ENCODE measurements at regions not wholly inside any gene's neighbourhood (a gene's known extent, or its start where the extent isn't known, plus 50 kb on each side); places are given as distances from the start of the nearest gene placed in this dataset.

DNA sequence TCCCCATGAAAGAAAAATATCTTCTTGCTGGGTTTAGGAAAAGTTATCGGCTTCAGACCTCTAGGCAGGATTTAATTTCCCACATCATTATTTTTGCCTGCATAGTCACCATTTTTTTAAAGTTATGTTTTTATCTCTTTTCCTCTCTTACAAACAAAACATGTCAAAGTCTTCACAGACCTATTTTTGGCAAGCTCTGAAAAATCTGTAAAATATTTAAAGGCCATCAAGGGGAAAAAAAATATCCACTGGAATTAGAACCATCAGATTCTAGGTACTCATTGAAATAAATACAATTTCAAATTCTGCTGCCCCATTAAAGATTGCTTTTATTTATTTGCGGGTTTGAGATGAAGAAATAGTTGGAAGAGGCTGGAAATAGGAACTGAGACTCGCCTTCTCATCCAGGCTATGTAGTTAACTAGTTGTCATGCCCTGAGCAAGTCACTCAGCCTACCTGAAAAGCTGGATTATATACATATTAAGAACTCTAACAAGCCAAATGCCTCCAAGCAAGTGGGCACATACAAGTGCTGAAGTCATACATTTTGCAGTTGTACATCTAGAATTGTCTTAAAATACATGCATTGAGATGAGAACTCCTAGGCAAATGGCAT lies 101.7 kb upstream of the SASH1 start:
- no peaks in the 10 kb centered on the region for H3K4me1 ChIP-seq (ENCODE audit: control insufficient read depth in 2 of 2, insufficient read depth in 2 of 2, low read length in 2 of 2)
- H3K27me3 ChIP-seq (ENCODE audit: control insufficient read depth in 2 of 2, insufficient read depth in 2 of 2, low read length in 2 of 2): no peaks in the 10 kb centered on the region
- H3K36me3 ChIP-seq (ENCODE audit: control insufficient read depth in 2 of 2, insufficient read depth in 2 of 2, low read length in 2 of 2): no peaks in the 10 kb centered on the region
- H3K9ac ChIP-seq (ENCODE audit: low read depth in 1 of 2, low read length in 2 of 2): no peak overlapping the region
- no peaks in the 10 kb centered on the region for H3K9me3 ChIP-seq (ENCODE audit: control insufficient read depth in 2 of 2, low read length in 2 of 2)
- no peak overlapping the region for H3K4me3 ChIP-seq (ENCODE audit: low read length in 2 of 2)
- H3K27ac ChIP-seq (ENCODE audit: low read depth in 2 of 2, low read length in 2 of 2): peak overlapping the region in 1 of 2 donors; percentile 7

DNA sequence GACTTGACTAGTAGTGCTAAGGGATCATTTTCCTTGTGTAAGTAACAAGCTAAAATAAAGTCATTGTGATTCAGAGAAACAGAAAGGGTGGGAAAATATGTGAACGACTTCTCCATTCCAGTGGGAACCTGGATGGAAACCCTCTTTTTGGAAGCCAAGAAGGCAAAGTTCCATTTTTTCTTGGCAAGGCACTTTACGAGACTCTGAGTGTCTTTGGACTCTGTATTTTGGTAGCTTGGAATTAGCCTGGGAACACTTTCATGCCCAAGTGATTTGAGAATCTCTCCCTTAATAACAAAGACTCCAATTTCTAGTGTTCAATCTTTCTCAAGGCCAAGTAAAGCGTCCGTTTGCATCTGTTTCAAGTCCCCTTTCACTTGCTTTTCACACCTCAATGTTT lies 100.5 kb upstream of the SASH1 start:
- Histone ChIP-seq H3K4me3 (ENCODE audit: low read length in 2 of 2) (no peak overlapping the region), H3K27ac (ENCODE audit: low read depth in 2 of 2, low read length in 2 of 2) (no peak overlapping the region)

DNA sequence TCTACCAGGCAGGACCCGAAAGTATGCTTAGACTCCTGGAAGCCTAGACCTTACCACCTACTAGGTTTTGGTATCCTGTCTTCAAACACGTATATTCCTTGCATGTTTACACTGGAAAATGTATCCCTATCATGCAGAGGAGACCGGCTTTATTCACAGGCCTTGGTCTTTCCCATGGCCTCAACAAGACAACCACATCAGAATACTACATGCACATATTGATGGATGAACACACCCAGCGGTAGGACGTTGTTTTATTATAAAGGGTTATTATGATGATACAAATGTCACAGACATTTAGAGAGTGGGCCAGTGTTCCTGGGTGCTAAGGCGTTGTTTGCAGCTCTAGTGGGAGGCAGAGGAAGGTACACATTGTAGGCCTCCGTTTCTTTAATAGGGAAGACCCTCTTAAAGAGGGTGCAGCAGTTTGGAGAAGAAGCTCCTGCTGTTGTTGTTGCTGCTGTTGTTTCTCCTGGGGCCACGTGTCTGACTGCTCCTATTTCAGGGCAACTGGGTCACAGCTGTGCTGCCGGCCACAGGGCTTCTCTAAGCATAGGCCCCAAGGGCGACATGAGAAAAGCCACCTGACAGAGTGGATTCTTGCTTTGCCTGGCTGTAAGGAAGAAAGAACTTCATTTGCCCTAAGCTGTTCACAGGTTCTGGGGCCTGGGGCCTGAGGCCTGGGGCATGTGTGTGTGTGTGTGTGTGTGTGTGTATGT lies 98.3 kb upstream of the SASH1 start:
- H3K36me3 ChIP-seq (ENCODE audit: control insufficient read depth in 2 of 2, insufficient read depth in 2 of 2, low read length in 2 of 2): no peaks in the 10 kb centered on the region
- no peak overlapping the region for H3K9ac ChIP-seq (ENCODE audit: low read depth in 1 of 2, low read length in 2 of 2)
- no peak overlapping the region for H3K27ac ChIP-seq (ENCODE audit: low read depth in 2 of 2, low read length in 2 of 2)
- no peaks in the 10 kb centered on the region for H3K27me3 ChIP-seq (ENCODE audit: control insufficient read depth in 2 of 2, insufficient read depth in 2 of 2, low read length in 2 of 2)
- no peak overlapping the region for H3K4me3 ChIP-seq (ENCODE audit: low read length in 2 of 2)
- H3K9me3 ChIP-seq (ENCODE audit: control insufficient read depth in 2 of 2, low read length in 2 of 2): no peaks in the 10 kb centered on the region
- H3K4me1 ChIP-seq (ENCODE audit: control insufficient read depth in 2 of 2, insufficient read depth in 2 of 2, low read length in 2 of 2): no peaks in the 10 kb centered on the region

More for the DNA sequence above, 100.5 kb upstream of the SASH1 start:
- no peaks in the 10 kb centered on the region for H3K27me3 ChIP-seq (ENCODE audit: control insufficient read depth in 2 of 2, insufficient read depth in 2 of 2, low read length in 2 of 2)
- no peaks in the 10 kb centered on the region for H3K4me1 ChIP-seq (ENCODE audit: control insufficient read depth in 2 of 2, insufficient read depth in 2 of 2, low read length in 2 of 2)
- no peaks in the 10 kb centered on the region for H3K36me3 ChIP-seq (ENCODE audit: control insufficient read depth in 2 of 2, insufficient read depth in 2 of 2, low read length in 2 of 2)
- H3K9me3 ChIP-seq (ENCODE audit: control insufficient read depth in 2 of 2, low read length in 2 of 2): no peaks in the 10 kb centered on the region
- no peak overlapping the region for H3K9ac ChIP-seq (ENCODE audit: low read depth in 1 of 2, low read length in 2 of 2)

DNA sequence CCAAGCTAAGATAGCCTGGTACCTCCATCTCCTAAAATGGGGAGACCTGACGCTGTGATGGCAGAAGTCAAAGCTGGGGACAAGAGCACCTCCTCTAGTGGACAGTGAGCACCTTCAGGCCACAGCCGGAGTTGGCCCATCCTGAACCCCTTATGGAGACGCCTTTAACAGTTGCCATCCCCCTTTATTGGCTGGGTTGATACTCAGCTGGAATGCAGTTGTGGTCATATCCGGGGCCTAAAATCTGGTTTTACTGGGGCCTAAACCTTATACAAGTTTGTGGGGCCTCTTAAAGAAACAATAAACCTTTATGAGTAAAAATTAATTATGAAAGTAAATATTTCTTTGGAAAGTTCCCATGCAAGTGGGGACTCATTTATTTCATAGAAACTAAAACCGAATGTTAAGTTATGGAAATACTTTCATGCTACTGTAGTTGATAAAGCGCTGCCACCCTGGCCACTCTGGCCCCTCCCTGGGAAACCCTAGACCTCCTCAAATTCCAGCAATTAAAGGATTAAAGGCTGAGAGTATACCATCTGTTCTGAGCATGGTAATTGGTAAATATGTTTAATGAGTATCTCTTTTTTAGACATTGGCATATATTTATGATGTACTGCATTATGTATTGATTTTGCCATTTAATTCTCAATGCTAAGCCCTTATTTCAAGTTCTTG lies 95.1 kb upstream of the SASH1 start:
- no peaks in the 10 kb centered on the region for H3K36me3 ChIP-seq (ENCODE audit: control insufficient read depth in 2 of 2, insufficient read depth in 2 of 2, low read length in 2 of 2)
- no peaks in the 10 kb centered on the region for H3K9me3 ChIP-seq (ENCODE audit: control insufficient read depth in 2 of 2, low read length in 2 of 2)
- no peaks in the 10 kb centered on the region for H3K4me1 ChIP-seq (ENCODE audit: control insufficient read depth in 2 of 2, insufficient read depth in 2 of 2, low read length in 2 of 2)
- H3K27me3 ChIP-seq (ENCODE audit: control insufficient read depth in 2 of 2, insufficient read depth in 2 of 2, low read length in 2 of 2): no peaks in the 10 kb centered on the region
- no peak overlapping the region for H3K27ac ChIP-seq (ENCODE audit: low read depth in 2 of 2, low read length in 2 of 2)
- H3K4me3 ChIP-seq (ENCODE audit: low read length in 2 of 2): no peak overlapping the region
- no peak overlapping the region for H3K9ac ChIP-seq (ENCODE audit: low read depth in 1 of 2, low read length in 2 of 2)

DNA sequence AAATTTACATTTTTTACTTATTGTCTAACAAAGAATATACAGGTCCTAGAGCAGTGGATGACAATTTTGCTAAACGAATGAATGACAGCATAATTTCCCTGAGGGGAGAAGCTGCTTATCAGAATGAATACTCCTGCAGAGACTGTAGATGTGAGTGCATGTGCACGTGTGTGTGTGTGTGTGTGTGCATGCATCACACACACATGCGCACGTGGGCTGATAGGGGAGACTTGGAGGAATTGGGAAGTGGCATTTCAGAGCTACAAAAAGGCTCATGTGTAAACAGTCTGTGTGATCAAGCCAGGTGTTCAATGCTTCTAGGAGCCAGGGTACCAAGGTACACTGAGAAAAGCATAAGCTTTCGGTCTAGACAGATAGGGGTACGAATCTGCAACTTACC lies 93.5 kb upstream of the SASH1 start:
- no peak overlapping the region for H3K27ac ChIP-seq (ENCODE audit: low read depth in 2 of 2, low read length in 2 of 2)
- no peak overlapping the region for H3K9ac ChIP-seq (ENCODE audit: low read depth in 1 of 2, low read length in 2 of 2)
- H3K36me3 ChIP-seq (ENCODE audit: control insufficient read depth in 2 of 2, insufficient read depth in 2 of 2, low read length in 2 of 2): no peaks in the 10 kb centered on the region
- no peaks in the 10 kb centered on the region for H3K27me3 ChIP-seq (ENCODE audit: control insufficient read depth in 2 of 2, insufficient read depth in 2 of 2, low read length in 2 of 2)
- no peak overlapping the region for H3K4me3 ChIP-seq (ENCODE audit: low read length in 2 of 2)
- no peaks in the 10 kb centered on the region for H3K4me1 ChIP-seq (ENCODE audit: control insufficient read depth in 2 of 2, insufficient read depth in 2 of 2, low read length in 2 of 2)
- no peaks in the 10 kb centered on the region for H3K9me3 ChIP-seq (ENCODE audit: control insufficient read depth in 2 of 2, low read length in 2 of 2)

DNA sequence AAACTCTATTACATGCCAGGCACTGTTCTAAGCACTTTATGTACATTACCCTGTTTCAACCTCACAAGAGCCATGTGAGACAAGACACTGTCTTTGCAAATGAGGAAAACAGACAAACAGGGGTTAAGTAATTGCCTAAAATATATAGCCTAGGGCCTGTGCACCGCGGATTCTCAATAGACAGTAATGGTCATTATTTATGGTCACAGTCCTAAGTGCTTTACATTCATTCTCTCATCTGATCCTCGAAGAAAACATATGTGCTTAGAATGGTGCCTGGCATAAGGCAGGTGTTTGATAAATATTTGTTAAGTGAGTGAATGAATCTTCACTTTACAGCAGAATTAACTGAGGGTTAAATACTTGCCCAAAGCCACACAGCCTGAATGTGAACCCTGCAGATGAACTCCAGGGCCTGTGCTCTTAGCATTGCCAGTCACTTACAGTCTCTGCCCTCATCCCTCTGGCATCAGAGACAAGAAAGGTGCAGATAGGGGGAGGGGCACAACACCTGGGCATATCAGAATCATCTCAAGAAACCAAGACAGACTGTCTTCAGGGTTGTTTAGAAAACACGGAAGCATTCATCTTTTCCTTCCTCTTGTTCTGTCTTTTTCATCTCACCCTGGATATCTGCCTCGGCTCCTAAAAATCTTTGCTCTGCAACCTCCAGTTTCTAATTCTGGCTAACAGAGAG lies 92.8 kb upstream of the SASH1 start:
- Histone ChIP-seq H3K4me3 (ENCODE audit: low read length in 2 of 2) (no peak overlapping the region), H3K4me1 (ENCODE audit: control insufficient read depth in 2 of 2, insufficient read depth in 2 of 2, low read length in 2 of 2) (no peaks in the 10 kb centered on the region), H3K27me3 (ENCODE audit: control insufficient read depth in 2 of 2, insufficient read depth in 2 of 2, low read length in 2 of 2) (no peaks in the 10 kb centered on the region), H3K9me3 (ENCODE audit: control insufficient read depth in 2 of 2, low read length in 2 of 2) (no peaks in the 10 kb centered on the region), H3K36me3 (ENCODE audit: control insufficient read depth in 2 of 2, insufficient read depth in 2 of 2, low read length in 2 of 2) (no peaks in the 10 kb centered on the region), H3K27ac (ENCODE audit: low read depth in 2 of 2, low read length in 2 of 2) (no peak overlapping the region), H3K9ac (ENCODE audit: low read depth in 1 of 2, low read length in 2 of 2) (no peak overlapping the region)

DNA sequence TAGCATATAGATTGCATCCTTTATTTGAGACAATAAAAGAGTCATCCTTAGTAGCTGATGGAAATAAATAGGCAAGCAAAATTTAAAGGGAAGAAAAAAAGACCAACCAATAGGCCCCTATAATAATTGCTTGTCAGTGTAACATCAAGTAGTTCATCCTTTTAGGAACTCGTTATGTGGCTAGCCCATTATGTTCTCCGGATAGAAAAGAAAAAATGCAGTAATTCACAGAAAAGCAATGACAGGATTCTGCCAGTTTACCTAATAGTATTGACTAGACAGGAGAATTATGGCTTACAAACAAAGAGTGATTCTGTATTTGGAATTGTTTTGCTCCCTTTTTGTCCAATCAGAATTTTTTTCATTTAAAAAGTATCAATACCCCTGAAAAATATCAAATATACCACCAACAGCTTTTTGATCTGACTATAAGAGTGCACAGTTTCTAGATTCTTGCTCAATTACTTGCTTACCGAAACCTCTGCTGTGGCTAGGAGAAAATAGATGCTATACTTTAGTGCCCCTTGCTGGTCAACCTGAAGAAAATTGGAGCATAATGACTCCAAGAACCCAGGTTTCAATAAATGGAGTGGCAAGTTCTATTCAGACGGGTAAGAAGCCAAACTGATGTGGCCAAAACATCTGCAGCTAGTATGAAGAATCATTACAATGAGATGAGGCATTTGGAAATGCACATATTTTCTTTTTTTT lies 91.5 kb upstream of the SASH1 start:
- no peak overlapping the region for H3K9ac ChIP-seq (ENCODE audit: low read depth in 1 of 2, low read length in 2 of 2)
- no peak overlapping the region for H3K27ac ChIP-seq (ENCODE audit: low read depth in 2 of 2, low read length in 2 of 2)

DNA sequence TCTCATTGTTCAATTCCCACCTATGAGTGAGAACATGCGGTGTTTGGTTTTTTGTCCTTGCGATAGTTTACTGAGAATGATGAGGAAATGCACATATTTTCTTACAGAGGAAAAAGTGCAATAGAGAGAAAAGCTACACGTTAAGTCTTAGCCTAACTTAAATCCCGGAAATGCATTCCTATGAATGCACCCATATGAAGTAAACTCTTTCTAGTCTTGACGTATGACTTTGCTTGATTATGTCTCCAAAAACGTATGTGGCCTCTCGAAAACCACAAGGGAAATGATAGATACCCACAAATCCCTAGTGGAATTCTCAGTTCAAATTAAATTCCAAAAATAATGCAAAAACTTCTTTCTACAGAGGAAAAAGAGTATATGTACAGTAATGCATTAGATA lies 90.7 kb upstream of the SASH1 start:
- H3K9me3 ChIP-seq (ENCODE audit: control insufficient read depth in 2 of 2, low read length in 2 of 2): no peaks in the 10 kb centered on the region
- H3K27ac ChIP-seq (ENCODE audit: low read depth in 2 of 2, low read length in 2 of 2): no peak overlapping the region
- H3K36me3 ChIP-seq (ENCODE audit: control insufficient read depth in 2 of 2, insufficient read depth in 2 of 2, low read length in 2 of 2): no peaks in the 10 kb centered on the region
- H3K4me1 ChIP-seq (ENCODE audit: control insufficient read depth in 2 of 2, insufficient read depth in 2 of 2, low read length in 2 of 2): no peaks in the 10 kb centered on the region
- no peak overlapping the region for H3K4me3 ChIP-seq (ENCODE audit: low read length in 2 of 2)
- no peak overlapping the region for H3K9ac ChIP-seq (ENCODE audit: low read depth in 1 of 2, low read length in 2 of 2)
- no peaks in the 10 kb centered on the region for H3K27me3 ChIP-seq (ENCODE audit: control insufficient read depth in 2 of 2, insufficient read depth in 2 of 2, low read length in 2 of 2)

More for the DNA sequence above, 91.5 kb upstream of the SASH1 start:
- Histone ChIP-seq H3K36me3 (ENCODE audit: control insufficient read depth in 2 of 2, insufficient read depth in 2 of 2, low read length in 2 of 2) (no peaks in the 10 kb centered on the region), H3K9me3 (ENCODE audit: control insufficient read depth in 2 of 2, low read length in 2 of 2) (no peaks in the 10 kb centered on the region), H3K27me3 (ENCODE audit: control insufficient read depth in 2 of 2, insufficient read depth in 2 of 2, low read length in 2 of 2) (no peaks in the 10 kb centered on the region), H3K4me3 (ENCODE audit: low read length in 2 of 2) (no peak overlapping the region), H3K4me1 (ENCODE audit: control insufficient read depth in 2 of 2, insufficient read depth in 2 of 2, low read length in 2 of 2) (no peaks in the 10 kb centered on the region)

DNA sequence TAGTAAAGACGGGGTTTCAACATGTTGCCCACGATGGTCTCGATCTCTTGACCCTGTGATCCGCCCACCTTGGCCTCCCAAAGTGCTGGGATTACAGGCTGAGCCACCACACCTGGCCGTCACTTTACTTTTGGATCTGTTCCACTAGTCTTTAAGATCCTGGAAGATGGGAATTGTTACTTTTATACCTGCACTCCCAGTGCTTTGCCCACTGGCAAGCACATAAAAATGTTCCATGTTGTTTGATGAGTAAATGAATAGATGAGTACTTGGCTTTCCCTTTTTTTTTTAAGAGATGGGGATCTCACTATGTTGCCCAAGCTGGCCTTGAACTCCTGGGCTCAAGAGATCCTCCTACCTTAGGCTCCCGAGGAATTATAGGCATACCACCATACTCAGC lies 84.8 kb upstream of the SASH1 start:
- Histone ChIP-seq H3K27ac (ENCODE audit: low read depth in 2 of 2, low read length in 2 of 2) (no peak overlapping the region), H3K4me1 (ENCODE audit: control insufficient read depth in 2 of 2, insufficient read depth in 2 of 2, low read length in 2 of 2) (no peaks in the 10 kb centered on the region), H3K27me3 (ENCODE audit: control insufficient read depth in 2 of 2, insufficient read depth in 2 of 2, low read length in 2 of 2) (no peaks in the 10 kb centered on the region), H3K36me3 (ENCODE audit: control insufficient read depth in 2 of 2, insufficient read depth in 2 of 2, low read length in 2 of 2) (no peaks in the 10 kb centered on the region), H3K9me3 (ENCODE audit: control insufficient read depth in 2 of 2, low read length in 2 of 2) (no peaks in the 10 kb centered on the region), H3K9ac (ENCODE audit: low read depth in 1 of 2, low read length in 2 of 2) (no peak overlapping the region), H3K4me3 (ENCODE audit: low read length in 2 of 2) (no peak overlapping the region)
